Activated T-helper 2 cell treated with anti-CD3 and anti-CD28 coated beads, Interferon-gamma antibody, Interleukin-2, Interleukin-4, amounts not matched to agents 10 μg/mL and 5 μg/mL and 100 μg/mL, durations not matched to agents 14 hours and 24 hours and 36 hours (primary cell): ENCODE measurements at regions not wholly inside any gene's neighbourhood (a gene's known extent, or its start where the extent isn't known, plus 50 kb on each side); places are given as distances from the start of the nearest gene placed in this dataset.

Experiments used
- DNase-seq: peaks from one replicate; pipeline ENCODE4 v3.0.0; 2021; ENCODE audit warnings: low spot score
- H3K27ac Mint-ChIP-seq: one replicate; pipeline ENCODE4 v1.8.0; 2021; ENCODE audit warnings: mixed read lengths
- H3K27me3 Mint-ChIP-seq: one replicate; pipeline ENCODE4 v1.8.0; 2021; ENCODE audit warnings: low read depth, mixed read lengths
- H3K36me3 Mint-ChIP-seq: one replicate; pipeline ENCODE4 v1.8.0; 2021; ENCODE audit warnings: low read depth, mixed read lengths
- H3K4me1 Mint-ChIP-seq: one replicate; pipeline ENCODE4 v1.8.0; 2021; ENCODE audit warnings: low read depth, mixed read lengths
- H3K4me3 Mint-ChIP-seq: one replicate; pipeline ENCODE4 v1.8.0; 2021; ENCODE audit warnings: low read depth, mild to moderate bottlenecking, moderate library complexity, mixed read lengths
- H3K9me3 Mint-ChIP-seq: one replicate; pipeline ENCODE4 v1.8.0; 2021; ENCODE audit warnings: mixed read lengths
- intact Hi-C: fragments of 100-400 bp; cut with micrococcal nuclease; formaldehyde crosslinking; loops from one replicate; pipeline ENCODE4 v1.15.1; 2023

DNA sequence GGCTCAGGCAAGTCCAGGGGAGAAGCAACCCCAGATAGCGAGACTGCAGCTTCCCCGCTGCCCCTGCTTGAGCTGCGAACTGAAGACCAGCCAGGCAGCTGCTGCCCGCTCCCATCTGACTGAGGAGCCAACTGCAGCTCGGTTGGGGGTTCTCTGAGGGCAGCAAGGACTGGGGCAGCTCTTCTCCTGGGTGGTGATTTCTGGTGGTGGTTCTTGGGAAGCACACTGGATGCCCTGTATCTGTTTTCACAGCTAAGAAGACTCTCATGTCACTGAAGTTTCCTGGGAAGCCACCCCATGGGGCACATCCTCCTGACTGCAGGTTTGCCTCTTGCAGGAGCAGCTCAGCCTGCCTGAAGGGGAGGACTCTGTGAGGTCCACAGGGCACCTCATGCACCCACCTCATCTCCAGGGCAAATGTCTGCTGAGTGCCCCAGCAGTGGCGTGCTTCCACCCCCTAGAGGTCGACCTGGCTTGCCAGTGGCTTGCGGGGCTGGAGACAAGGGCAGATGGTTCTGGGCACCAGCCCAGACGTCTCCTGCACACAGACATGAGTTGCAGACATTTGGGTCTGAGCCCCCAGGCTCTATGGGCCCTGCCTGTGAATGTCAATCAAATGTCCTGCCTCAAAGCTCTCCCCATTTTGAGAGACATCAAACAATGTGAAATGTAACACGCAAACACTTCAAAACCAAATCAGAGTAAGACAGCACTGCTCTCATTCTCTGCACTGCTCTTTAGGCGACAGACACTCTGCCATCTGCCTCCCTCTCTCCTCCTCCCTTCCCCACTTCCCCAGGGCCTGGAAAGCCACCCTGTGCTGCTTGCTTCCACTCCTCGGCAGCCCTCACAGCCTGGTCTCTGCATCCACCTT is 800.9 kb downstream of the BRD1 start:
- intact Hi-C loops, result no loop called here
- no peak for DNase-seq
- H3K27ac Mint-ChIP-seq, result no peak overlapping the region
- H3K27me3 Mint-ChIP-seq, result no peaks in the 10 kb centered on the region
- no peaks in the 10 kb centered on the region for H3K9me3 Mint-ChIP-seq
- no peaks in the 10 kb centered on the region for H3K36me3 Mint-ChIP-seq
- H3K4me1 Mint-ChIP-seq, result no peaks in the 10 kb centered on the region
- no peak overlapping the region for H3K4me3 Mint-ChIP-seq

GRCh38 chr22:49025791-49026493 is 801.7 kb downstream of the BRD1 start:
- Mint-ChIP-seq H3K36me3 (no peaks in the 10 kb centered on the region), H3K4me1 (no peaks in the 10 kb centered on the region), H3K27me3 (no peaks in the 10 kb centered on the region), H3K4me3 (no peak overlapping the region), H3K9me3 (no peaks in the 10 kb centered on the region), H3K27ac (no peak overlapping the region)
- intact Hi-C loops, result no loop called here
- no peak for DNase-seq

- Mint-ChIP-seq H3K27me3 (no peaks in the 10 kb centered on the region), H3K4me1 (no peaks in the 10 kb centered on the region), H3K27ac (no peak overlapping the region), H3K9me3 (no peaks in the 10 kb centered on the region), H3K36me3 (no peaks in the 10 kb centered on the region), H3K4me3 (no peak overlapping the region)
- intact Hi-C loops, result no loop called here
- no peak for DNase-seq
Observed at GRCh38 chr22:49024775-49025440, 802.8 kb downstream of the BRD1 start.

DNA sequence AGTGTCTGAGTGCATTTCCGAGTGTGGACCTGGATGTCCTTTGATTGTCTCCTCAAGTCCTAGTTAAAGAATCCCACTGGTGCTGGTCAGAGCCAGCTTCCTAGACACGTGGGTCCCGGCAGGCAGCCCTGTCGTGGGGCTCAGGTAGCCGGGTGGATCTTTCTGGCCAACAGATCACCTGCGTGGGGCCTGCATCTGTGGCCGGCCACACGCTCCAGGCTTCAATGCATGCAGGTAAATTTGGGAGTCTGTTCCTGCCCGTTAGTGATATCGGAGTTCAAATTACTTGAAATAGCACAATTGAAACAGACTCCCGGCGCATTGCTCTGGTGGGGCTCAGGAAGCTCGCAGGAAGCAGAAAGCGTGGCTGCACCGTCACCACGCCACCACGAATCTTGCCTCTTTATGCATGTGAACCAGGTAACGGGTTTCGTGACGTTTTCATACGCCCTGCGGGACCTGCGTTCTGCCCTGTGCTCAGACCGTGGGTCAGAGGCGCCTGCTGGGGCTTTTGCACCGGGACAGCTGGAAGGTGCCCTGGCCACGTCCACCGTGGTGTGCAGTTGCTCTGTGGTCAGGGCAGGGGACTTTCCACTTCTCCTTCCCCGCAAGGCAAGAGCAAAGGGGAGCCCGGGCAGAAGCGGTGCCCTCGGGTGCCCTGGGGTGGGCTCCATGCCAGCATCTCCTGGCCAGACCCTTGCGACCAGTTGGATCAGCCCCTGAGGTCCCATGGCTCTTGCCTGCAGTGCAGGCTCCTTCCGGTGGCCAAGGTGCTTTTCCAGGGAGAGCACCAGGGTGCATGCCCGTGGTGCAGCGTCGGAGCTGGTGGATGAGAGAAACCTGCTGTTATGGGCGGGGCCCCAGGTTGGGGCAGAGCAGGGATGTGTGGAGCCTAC is 803.5 kb downstream of the BRD1 start:
- H3K4me3 Mint-ChIP-seq, result no peak overlapping the region
- no peak for DNase-seq
- H3K27me3 Mint-ChIP-seq, result no peaks in the 10 kb centered on the region
- intact Hi-C loops, result no loop called here
- H3K36me3 Mint-ChIP-seq, result no peaks in the 10 kb centered on the region
- H3K27ac Mint-ChIP-seq, result no peak overlapping the region
- H3K4me1 Mint-ChIP-seq, result no peaks in the 10 kb centered on the region
- no peaks in the 10 kb centered on the region for H3K9me3 Mint-ChIP-seq

DNA sequence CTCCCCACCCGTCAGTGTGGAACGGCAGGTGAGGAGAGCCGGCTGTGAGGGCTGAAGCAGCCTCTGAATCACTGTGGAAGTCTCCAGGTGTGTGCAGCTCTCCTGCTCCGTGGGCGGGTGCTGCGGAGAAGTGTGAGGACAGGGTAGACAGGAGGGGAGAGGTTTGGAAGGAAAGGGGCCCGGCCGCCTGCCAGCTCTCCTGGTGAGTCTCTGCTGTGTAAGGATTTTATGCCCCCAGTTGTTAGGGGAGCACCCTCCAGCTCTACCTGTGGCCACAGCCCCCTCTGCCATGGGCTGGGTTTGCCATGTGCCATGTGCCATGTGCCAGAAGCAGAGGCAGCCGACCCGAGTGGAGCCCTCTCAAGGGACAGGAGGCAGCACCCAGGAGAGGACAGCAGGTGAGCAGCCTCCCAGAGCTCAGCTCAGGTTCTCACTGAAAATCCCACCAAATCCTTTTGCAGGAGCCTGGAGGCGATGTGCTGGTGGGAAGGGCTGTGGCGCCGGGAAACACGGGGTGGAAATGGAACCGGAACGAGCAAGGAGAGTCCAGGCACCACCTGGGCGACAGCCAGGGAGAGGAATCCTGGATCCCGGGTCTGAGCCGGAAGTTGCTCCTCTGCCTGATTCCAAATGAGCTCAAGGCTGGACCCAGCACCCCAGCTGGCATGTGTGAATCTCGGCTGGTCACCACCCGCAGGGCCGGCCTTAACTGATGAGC is 804.4 kb downstream of the BRD1 start:
- H3K4me1 Mint-ChIP-seq, result no peaks in the 10 kb centered on the region
- H3K36me3 Mint-ChIP-seq, result no peaks in the 10 kb centered on the region
- no peak overlapping the region for H3K27ac Mint-ChIP-seq
- H3K9me3 Mint-ChIP-seq, result no peaks in the 10 kb centered on the region
- no peak for DNase-seq
- H3K4me3 Mint-ChIP-seq, result no peak overlapping the region
- no peaks in the 10 kb centered on the region for H3K27me3 Mint-ChIP-seq
- intact Hi-C loops, result no loop called here

- Mint-ChIP-seq H3K4me1 (no peaks in the 10 kb centered on the region), H3K27ac (no peak overlapping the region), H3K27me3 (no peaks in the 10 kb centered on the region), H3K36me3 (no peaks in the 10 kb centered on the region), H3K9me3 (no peaks in the 10 kb centered on the region), H3K4me3 (no peak overlapping the region)
- DNase-seq, result no peak
- intact Hi-C loops, result no loop called here
Observed at GRCh38 chr22:49022816-49023160, 804.9 kb downstream of the BRD1 start.

DNA sequence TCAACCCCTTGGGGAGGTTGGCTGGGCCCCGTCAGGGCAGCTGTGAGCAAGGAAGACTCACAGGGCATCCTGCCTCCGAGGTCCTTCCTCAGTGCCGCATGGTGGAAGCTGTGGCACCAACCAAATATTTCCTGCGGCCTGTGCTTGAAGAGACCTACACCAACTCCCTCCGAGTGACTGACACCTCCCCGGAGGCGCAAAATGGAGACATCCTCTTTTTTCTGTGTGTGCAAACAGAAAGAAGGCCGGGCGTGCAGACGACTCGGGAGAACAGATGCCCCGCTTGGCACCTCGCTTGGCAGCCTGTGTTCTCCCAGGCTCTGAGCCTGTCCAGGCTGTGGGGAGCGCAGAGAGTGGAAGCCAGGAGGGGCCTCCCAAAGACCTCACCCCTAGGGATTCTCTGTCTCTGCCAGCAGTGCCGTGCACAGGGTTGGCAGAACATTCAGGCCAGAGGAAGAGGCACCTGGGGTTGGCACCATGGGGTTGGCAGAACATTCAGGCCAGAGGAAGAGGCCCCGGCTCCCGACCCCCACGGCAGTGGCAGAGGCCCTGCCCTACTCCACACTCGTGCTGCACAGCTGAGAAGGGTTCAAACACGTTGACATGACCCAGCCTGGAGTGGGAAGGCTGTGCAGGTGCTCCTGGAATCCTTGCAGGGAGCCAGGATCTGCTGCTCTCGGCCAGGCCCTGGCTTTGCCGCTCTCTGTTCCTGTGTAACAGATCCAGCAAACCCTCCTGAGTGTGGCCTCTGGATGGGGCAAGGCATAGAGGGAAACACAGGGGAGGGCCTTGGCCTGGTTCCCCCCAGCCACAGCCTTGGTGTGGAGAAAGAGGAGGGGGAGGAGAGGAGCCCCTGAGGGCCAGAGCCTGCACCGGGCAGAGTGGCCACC is 805.5 kb downstream of the BRD1 start:
- Mint-ChIP-seq H3K9me3 (no peaks in the 10 kb centered on the region), H3K4me3 (no peak overlapping the region), H3K27me3 (no peaks in the 10 kb centered on the region), H3K27ac (no peak overlapping the region), H3K36me3 (no peaks in the 10 kb centered on the region), H3K4me1 (no peaks in the 10 kb centered on the region)
- intact Hi-C loops, result no loop called here
- no peak for DNase-seq

- no peak overlapping the region for H3K4me3 Mint-ChIP-seq
- intact Hi-C loops, result no loop called here
- no peaks in the 10 kb centered on the region for H3K36me3 Mint-ChIP-seq
- no peaks in the 10 kb centered on the region for H3K27me3 Mint-ChIP-seq
- no peak overlapping the region for H3K27ac Mint-ChIP-seq
- no peak for DNase-seq
- H3K4me1 Mint-ChIP-seq, result no peaks in the 10 kb centered on the region
- H3K9me3 Mint-ChIP-seq, result no peaks in the 10 kb centered on the region
Observed at GRCh38 chr22:49021131-49021925, 806.3 kb downstream of the BRD1 start.

- H3K27ac Mint-ChIP-seq, result no peak overlapping the region
- no peak for DNase-seq
- no peaks in the 10 kb centered on the region for H3K36me3 Mint-ChIP-seq
- H3K4me3 Mint-ChIP-seq, result no peak overlapping the region
- H3K27me3 Mint-ChIP-seq, result no peaks in the 10 kb centered on the region
- H3K9me3 Mint-ChIP-seq, result no peaks in the 10 kb centered on the region
- no peaks in the 10 kb centered on the region for H3K4me1 Mint-ChIP-seq
- intact Hi-C loops, result no loop called here
Observed at GRCh38 chr22:49019737-49020713, 807.6 kb downstream of the BRD1 start.

DNA sequence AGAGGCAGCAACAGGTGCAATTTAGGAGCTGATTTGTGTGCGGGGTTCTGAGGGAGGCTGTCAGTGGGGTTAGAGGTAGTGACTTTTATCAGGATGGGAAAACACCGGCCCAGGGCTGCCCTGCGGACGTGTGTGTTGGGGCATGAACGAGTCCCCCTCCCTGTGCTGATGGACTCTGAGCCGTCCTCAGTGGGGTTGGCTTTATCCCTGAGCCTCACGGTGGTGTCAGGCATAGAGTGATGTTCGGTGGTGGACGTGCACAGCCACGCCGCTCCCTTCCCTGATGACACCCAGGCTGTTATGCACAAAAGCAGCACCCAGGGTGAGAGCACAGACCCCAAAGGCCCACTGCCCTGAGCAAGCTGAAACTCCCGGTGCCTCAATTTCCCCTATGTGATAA is 809.1 kb downstream of the BRD1 start:
- Mint-ChIP-seq H3K9me3 (no peaks in the 10 kb centered on the region), H3K4me3 (no peak overlapping the region), H3K4me1 (no peaks in the 10 kb centered on the region), H3K27me3 (no peaks in the 10 kb centered on the region), H3K36me3 (no peaks in the 10 kb centered on the region), H3K27ac (no peak overlapping the region)
- no peak for DNase-seq
- intact Hi-C loops, result no loop called here
